HG03575 (cell line): ENCODE measurements at regions not wholly inside any gene's neighbourhood (a gene's known extent, or its start where the extent isn't known, plus 50 kb on each side); places are given as distances from the start of the nearest gene placed in this dataset.
"Not testable (repeated sequence)": the region's sequence is repeated elsewhere in the genome, so short reads cannot be mapped to it uniquely, and the experiment has no call there.

Source experiments
- ATAC-seq: cut with Tn5 transposase; IDR thresholded peaks from one replicate; pipeline ENCODE4 v1.9.1; 2021; ENCODE audit not compliant: unreplicated experiment, insufficient number of reproducible peaks, low FRiP score; ENCODE audit errors: extremely low read depth

DNA sequence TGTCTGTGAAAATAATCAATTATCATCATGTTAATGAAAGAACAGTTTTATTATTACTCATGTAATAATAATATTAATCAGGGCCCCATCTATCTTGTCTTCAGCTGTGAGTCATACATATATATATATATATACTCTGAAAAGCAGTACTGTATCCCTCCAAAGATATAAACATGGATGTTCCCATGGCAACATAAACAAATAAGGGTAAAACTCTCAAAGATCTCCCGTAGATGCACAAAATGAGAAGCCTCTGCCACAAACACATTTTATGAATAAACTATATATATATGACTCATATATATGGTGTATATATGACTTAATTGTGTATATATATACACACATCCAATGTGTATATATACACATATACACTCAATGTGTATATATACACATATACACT, 163.8 kb upstream of the ARHGEF26 start:
- no peak for ATAC-seq

DNA sequence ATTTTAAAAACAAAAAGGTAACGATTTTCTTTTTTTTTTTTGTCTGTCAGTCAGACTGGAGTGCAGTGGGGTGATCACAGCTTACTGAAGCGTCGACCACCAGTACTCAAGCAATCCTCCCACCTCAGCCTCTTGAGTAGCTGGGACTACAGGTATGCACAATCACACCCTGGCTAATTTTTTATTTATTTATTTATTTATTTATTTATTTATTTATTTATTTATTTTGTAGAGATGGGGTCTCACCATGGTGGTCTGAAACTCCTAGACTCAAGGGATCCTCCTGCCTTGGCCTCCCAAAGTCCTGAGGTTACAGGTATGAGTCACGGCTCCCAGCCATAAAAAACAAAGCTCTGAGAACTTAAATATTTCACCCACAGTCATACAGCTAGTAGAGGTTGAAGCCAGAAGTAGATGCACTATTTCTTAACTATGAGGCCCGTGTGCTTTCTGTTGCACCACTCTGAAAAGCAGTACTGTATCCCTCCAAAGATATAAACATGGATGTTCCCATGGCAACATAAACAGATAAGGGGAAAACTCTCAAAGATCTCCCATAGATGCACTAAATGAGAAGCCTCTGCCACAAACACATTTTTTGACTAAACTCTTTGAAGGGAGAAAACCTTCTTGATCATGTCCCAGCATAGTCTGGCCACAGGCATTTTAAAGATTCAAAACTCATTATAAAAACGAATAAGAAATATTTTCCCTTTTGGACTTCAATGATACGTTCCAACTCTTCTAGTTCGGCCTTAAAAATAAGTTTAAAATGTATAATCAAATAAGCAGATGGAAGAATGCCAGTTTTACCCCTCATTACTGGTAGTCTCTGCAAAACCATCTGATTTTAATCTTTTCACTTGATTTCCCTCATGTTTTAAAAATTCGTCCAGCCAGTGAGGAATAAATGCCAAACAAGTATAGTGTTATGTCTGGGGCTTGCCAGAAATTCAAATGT, 162.3 kb upstream of the ARHGEF26 start:
- ATAC-seq: no peak

DNA sequence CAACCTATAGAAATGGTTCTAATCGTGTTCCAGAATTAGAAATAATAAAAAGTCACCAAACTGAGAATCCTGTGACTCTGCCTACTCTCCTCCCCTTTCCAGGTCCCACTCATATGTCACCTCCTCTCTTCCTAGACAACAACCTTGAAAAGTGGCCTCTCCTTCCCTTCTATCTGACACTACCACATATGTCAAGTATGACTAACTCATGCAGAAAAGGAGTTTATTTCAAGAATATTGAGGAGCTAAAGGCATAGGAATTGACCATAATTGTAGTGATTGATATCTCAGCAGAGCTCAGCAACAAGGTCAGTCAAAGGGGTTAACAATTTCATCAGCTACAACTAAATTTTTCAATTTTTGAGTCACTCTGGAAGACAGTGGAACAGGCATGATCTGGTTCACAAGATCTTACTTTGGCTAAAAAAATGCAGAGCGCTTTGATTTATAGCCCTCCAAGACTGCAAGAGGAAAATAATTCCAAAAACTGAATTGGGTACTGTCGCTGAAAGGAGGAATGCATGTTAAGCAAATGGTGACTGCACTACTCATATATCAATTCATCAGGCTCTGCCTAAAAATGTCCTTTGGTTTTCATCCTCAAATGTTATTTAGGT, 160.6 kb upstream of the ARHGEF26 start:
- ATAC-seq: no peak

DNA sequence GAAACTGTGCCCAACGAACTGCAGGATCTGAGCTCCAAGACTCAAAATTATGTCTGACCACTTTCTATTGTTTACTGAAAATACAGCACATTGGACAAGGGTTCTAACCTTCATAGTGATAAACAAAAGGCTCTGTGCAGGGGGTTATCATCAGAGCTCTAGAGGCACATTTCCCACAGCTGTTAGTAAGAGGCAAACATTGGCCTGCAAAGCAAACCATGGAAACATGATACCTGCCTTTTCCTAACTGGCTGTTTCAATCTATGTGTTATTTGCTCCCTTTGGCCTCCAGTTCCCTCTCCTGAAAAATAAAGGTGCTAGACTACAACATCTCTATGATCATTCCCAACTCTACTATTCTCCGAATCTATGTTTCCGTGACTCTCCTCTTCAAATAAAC, 159.7 kb upstream of the ARHGEF26 start:
- no peak for ATAC-seq

DNA sequence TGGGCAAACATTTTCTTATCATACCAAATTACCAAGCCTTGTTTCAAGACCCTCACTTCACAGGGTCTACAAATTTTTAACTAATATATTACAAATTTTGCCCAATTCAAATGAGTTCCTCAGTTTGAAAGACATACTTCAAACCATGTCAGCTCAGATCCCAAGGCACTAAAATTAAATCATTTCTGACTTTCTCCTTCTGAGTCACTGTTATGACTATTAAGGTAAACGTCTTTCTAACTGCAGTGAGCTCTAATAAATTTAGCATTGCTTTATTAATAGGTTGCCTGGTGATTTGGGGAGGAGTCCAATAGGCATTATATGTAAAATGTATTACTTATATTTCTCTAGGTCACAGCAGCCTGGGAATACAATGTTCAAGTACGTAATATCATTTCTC, 158.2 kb upstream of the ARHGEF26 start:
- no peak for ATAC-seq

DNA sequence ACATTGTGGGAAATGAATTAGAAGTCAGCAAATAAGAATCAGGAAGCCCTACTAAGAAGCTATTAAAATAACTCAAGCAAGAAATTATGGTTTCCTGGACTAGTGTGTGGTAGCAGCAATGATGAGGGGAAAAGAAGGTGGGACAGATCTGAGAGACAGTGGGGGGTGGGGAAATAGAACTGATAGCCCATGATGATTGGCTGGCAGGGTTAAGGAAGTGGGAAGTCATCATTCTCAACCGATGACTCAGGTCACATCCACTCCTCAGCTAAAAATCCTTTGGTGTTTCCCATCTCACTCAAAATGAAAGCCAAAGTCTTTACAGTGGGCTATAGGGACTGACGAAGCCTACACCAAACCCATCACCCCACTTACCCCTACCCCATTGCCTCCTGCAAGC, 153.9 kb upstream of the ARHGEF26 start:
- ATAC-seq: no peak

DNA sequence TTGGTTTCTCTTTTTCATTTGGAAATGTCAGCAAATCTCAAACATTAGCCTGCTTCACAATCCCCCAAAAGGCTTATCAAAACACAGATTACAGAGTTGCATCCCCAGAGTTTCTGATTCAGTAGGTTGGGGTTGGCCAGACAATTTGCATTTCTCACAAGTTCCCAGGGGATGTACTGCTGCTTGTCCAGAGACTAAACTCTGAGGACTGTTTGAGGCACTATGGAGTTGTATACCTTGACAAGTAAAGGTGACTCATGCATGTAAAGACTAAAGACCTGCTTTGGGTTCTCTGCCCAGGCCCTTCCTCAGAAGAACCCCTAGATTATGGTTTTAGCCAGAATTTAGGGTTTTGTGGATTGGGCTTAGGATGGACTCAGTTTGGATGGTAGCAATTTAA, 151.1 kb upstream of the ARHGEF26 start:
- peak; percentile 27 for ATAC-seq

DNA sequence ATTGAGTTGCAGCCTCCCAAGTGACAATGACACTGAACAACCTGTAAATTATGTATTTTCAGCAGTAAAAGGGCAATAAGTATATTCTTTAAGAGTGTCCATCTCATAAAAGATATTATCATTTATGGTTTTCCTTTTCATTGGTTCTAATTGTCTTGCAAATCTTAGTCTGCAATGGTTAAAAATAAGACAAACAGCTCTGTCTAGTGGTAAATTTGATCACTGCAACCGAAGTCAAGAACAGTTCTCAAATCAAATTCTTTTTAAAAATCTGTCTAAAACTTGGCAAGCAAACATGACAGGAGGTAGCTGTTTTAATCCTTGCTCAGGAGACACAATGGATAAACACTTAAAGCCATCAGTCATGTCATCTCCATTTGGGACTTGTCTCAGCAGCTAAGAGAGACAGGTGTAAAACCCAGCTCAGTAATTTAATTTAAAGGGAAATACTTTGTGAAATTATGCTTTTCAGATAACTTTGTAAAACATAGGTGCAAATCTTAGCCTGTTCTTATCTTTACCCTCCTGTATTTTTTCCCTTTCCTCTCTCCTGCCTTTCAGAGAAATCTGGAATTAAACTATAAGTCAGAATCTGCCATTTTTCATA, 150.3 kb upstream of the ARHGEF26 start:
- ATAC-seq: no peak

DNA sequence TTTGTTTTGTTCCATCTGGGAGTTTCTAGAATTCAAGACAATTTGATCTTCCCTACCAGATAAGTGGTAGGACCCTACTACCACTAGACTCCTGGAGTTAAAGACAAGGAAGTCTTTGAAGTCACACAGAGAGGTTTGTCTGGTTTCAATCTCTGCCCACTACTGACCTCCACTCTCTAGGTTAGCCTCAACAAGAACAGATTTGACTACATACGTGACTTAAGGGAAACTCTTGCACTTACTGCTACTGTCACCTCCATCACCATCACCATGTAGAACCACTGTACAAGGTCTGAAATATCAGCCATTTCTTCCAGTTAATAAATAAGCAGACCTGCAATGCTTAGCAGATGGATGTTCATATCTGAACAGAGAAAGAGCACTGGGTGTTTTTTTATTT, 148.3 kb upstream of the ARHGEF26 start:
- ATAC-seq: no peak

DNA sequence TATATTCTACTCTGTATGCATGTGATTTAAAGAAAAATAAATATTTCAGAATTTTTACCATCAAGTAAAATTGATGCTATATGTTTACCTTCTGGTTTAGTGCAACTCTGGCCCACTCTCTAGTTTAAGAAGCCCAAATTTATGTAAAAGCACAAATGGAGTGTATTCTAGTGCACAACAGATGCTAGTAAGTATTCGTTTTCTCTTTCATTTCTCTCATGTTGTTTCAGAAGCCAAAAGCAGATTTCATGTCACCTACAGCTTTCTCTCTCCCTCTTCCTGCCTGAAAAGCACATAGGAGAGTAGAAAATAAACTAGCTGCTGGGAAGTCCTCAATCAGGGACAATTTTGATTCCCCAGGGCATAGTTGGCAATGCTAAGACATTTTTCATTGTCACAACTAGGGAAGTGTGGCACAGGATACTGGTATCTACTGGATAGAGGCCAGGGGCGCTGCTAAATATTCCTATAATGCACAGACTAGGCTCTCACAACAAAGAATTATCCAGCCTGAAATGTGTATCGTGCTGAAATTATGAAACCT, 147.4 kb upstream of the ARHGEF26 start:
- ATAC-seq: peak; percentile 45

DNA sequence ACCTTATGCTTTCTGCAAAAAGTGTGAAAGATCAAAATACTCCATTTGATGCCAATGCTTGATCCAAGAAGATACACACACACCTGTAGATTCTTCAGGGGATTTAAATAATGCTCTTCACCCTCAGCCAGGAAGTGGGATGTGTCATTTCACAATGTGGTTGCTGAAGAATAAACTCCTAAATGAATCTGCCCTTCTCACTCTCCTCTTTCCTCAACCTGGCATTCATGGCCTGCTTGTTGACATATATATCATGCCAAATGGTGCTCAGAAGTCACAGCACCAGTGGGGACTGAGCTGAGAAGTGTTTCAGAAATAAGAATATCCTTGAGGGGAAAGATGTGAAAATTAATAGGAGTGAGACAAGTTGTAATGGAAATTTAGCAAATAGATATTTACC, 146.6 kb upstream of the ARHGEF26 start:
- ATAC-seq: no peak

DNA sequence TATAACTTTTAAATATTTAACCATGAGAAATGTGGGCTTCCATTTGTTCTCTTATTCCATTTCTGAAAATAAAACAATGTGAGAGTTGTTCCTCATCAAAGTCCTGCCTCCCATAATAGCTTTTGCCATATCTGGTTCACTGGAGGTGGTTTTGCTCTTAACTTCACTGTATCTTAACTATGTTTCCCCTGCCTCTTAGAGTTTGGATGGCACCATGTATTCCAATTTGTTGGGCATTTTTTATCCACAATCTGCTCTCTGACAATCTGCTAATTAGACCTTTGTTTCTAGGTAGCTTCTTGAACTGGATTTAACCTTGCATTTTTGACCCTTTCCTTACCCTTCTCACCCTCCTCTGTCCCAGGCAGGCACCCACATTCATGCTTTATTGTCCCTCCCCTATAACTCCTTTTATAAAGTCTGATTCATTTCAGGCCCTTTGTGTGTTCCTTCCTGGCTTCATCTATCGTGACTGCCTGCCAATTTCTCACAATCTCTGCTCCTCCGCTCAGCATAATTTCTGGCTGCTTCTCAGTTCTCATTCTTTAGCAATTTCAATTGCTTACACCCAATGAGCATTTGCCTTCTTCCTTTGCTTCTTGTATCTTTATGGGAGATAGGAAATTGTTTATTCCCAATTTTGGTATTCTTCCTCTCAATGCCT, 144.2 kb upstream of the ARHGEF26 start:
- ATAC-seq: no peak

DNA sequence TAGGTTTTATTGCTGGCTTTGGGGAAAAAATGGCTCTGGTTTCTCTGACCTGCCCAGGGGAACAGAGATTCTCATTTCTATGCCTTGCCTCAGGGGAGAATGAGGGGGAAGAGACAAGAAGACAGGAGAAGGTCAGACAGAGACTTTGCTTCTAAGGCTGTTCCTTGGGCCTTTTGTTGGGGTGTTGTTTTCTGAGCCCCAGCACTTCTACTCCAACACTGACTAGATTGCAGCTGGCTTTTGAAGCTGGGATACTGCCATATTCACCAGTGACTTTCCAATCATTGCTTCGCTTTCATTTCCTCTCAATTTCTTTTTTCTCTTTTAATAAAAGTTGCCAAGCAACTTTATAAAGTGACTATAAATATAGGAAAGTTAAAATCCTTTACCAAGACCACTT, 143.2 kb upstream of the ARHGEF26 start:
- no peak for ATAC-seq

DNA sequence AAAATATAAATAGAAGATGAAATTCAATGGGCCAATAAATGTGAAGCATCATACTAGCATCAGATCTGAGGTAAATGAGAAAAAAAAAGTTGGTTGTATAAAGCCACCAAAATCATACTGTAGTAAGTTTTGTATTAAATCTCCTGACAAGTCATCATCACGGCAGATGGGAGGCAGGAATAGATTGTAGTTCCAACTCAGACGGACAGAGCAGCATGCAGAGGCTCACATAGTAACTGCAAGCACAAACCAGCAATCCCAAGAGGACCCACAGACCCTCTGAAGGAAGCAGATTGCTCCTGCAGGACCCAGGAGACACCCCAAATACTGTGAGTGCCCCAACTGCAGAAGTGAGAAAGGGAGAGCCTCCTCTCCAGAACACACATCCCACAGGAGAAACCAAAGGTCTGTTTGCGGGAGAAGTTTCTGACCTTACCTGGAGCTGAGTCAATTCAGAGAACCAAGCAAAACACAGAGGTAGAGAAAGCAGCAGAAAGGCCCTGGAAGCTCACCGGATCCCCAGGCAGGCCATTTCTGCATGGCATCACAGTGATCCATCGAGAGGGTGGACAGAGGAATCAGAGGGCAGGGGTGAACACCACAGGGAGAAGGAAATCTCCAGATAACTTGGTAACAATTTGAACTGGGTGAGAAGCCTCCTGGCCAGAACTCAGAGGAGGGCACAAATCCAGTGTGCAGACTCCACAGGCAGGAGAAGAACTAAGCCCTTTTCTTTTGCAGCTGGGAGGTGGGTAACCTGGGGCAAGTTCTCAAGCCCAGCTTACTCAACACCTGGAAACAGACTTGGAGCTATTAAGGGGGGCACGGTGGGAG, 141.6 kb upstream of the ARHGEF26 start:
- ATAC-seq: no peak

DNA sequence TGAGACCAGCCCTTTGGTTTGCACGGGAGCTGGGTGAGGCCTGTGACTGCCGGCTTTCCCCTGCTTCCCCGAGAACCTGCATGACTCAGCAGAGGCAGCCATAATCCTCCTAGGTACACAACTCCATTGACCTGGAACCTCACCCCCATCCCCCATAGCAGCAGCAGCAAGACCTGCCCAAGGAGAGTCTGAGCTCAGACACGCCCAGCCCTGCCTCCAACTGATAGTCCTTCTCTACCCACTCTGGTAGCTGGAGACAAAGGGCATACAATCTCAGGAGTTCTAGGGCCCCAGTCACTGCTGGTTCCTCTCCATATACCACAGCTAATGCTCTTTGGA, 141.0 kb upstream of the ARHGEF26 start:
- ATAC-seq: no peak

DNA sequence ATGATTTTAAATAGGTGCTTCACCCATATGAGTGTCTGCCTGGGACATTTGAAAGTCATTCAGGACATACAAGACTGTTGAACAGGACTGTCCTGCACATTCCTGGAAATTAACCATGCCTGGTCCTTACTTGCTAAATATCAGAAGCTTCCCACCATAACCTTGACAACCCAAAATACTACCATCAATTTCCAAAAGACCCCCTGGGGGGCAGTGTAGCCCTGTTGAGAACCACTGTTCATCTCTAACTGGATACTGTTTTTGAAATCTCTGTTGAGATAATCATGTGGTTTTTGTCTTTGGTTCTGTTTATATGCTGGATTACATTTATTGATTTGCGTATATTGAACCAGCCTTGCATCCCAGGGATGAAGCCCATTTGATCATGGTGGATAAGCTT, 123.8 kb upstream of the ARHGEF26 start:
- ATAC-seq: not testable (repeated sequence)

DNA sequence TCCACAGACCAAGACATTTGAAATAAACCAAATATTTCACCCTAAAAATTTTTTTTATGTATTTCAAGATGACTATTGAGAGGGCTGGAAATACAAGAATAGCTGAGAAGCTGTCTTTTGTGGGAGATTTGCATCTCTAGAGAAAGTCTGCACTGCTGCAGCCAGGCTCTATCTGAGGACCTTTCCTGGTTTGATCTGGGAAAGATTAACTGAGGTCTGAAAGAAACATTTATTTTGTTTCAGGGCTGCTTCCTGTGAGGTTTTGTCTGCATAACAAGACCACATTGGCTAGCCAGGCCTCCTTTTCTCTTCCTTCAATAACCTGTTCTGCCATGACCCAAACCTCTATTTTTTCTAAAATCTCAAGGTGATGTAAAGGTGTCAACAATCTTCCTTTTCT, 117.5 kb upstream of the ARHGEF26 start:
- ATAC-seq: no peak

DNA sequence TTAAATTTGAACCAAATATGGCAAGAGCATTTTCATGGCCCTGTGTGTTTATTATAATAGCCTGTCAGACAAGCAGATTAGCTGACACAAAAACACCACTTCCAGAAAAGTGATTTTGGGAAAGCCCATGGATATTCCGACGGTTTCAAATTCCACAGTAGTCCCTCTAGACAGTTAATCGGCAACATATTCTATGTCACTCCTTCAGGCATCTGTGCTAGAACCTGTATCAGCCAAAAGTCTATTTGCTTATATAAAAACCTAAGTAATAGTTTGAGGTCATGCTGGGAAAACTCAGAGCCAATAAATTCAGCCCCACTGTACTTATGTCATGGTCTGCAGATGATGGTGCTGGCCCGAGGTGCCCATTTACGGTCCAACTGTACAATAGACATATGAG, 110.2 kb upstream of the ARHGEF26 start:
- ATAC-seq: no peak

DNA sequence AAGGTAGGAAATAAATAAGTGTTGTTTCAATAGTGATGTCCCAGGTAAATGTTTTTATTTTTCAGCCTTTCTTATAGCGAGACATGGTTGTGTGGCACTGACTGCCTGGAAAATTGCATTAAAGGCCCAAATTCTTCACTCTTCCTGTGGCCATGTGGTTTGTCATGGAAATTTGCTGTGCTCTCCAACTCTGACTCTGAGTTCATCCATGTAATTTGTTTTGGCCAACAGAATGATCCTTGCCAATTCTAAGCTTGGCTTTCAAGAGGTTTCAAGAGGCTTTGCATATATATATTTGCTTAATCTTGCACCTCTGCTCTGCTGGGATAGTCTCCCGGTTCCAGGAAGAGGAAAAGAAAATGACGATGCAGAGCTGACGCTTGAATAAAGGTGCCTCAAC, 107.5 kb upstream of the ARHGEF26 start:
- no peak for ATAC-seq
